Keratinocyte (primary cell): ENCODE measurements at regions not wholly inside any gene's neighbourhood (a gene's known extent, or its start where the extent isn't known, plus 50 kb on each side); places are given as distances from the start of the nearest gene placed in this dataset.

Experiments
- DNase-seq: peaks from one replicate; pipeline ENCODE4 v3.0.0-alpha.2; 2011; ENCODE audit warnings: low read depth, missing footprints, low spot score
- FAIRE-seq: peaks from 2 replicates; lab custom pipeline; 2011; peaks lifted over from hg19 to GRCh38; lab: Jason Lieb, UNC
- H2AFZ ChIP-seq: 2 replicates; pipeline ENCODE4 v1.6.0; 2012; ENCODE audit warnings: low read length, control low read depth, inconsistent platforms; ENCODE audit not compliant: control insufficient read depth
- H3K27ac ChIP-seq: 2 replicates; pipeline ENCODE4 v1.5.1; 2011; ENCODE audit warnings: low read length; ENCODE audit not compliant: control insufficient read depth, insufficient read depth
- H3K27me3 ChIP-seq: 3 replicates; pipeline ENCODE4 v1.6.0; 2011; ENCODE audit warnings: low read length; ENCODE audit not compliant: control insufficient read depth, insufficient read depth; ENCODE audit errors: extremely low read depth
- H3K36me3 ChIP-seq, 2 experiments: 2 replicates in 1 of 2; 3 replicates in 1 of 2; pipeline ENCODE4 v1.5.1; 2011; ENCODE audit warnings: low read length in 2 of 2, mild to moderate bottlenecking in 1 of 2; ENCODE audit not compliant: control insufficient read depth in 2 of 2, insufficient read depth in 2 of 2; ENCODE audit errors: extremely low read depth in 1 of 2
- H3K4me1 ChIP-seq: 3 replicates; pipeline ENCODE4 v1.5.1; 2011; ENCODE audit warnings: low read length; ENCODE audit not compliant: control insufficient read depth, insufficient read depth; ENCODE audit errors: extremely low read depth
- H3K4me2 ChIP-seq: 3 replicates; pipeline ENCODE4 v1.6.0; 2011; ENCODE audit warnings: low read depth, low read length; ENCODE audit not compliant: control insufficient read depth, insufficient read depth; ENCODE audit errors: extremely low read depth
- H3K4me3 ChIP-seq, 3 experiments: fragments of 200-600 bp in 1 of 3; sonication (generic) in 1 of 3; 2 replicates in 2 of 3; 3 replicates in 1 of 3; pipeline ENCODE4 v1.5.1; 2011 to 2016; ENCODE audit warnings: low read length in 3 of 3, mild to moderate bottlenecking in 3 of 3, control low read depth in 2 of 3, inconsistent platforms in 1 of 3, low read depth in 1 of 3, mixed read lengths in 1 of 3, mixed run types in 1 of 3, moderate library complexity in 1 of 3; ENCODE audit not compliant: control insufficient read depth in 2 of 3, insufficient read depth in 2 of 3; ENCODE audit errors: extremely low read depth in 1 of 3
- H3K79me2 ChIP-seq: 2 replicates; pipeline ENCODE4 v1.6.0; 2012; ENCODE audit warnings: low read length; ENCODE audit not compliant: control insufficient read depth, insufficient read depth
- H3K9ac ChIP-seq: 3 replicates; pipeline ENCODE4 v1.6.0; 2011; ENCODE audit warnings: low read length; ENCODE audit not compliant: control insufficient read depth, insufficient read depth; ENCODE audit errors: extremely low read depth
- H3K9me1 ChIP-seq: 3 replicates; pipeline ENCODE4 v1.6.0; 2011; ENCODE audit warnings: low read length; ENCODE audit not compliant: control insufficient read depth, insufficient read depth; ENCODE audit errors: extremely low read depth
- H3K9me3 ChIP-seq: 2 replicates; pipeline ENCODE4 v1.5.1; 2012; ENCODE audit warnings: low read depth, low read length; ENCODE audit not compliant: control insufficient read depth
- H4K20me1 ChIP-seq: 3 replicates; pipeline ENCODE4 v1.6.0; 2011; ENCODE audit warnings: low read length; ENCODE audit not compliant: control insufficient read depth, insufficient read depth; ENCODE audit errors: extremely low read depth
- EZH2 ChIP-seq: IDR thresholded peaks from one replicate; pipeline ENCODE4 v1.6.1; 2012; ENCODE audit warnings: inconsistent platforms, mild to moderate bottlenecking, low read length, moderate library complexity
- dilution Hi-C: fragments of 300-500 bp; cut with MboI; formaldehyde crosslinking; loops from one replicate; pipeline ENCODE4 v1.7.0; 2020; ENCODE audit warnings: low sequenced_read_pairs; ENCODE audit not compliant: extremely low pct_ligation_motif_present
- TF ChIP-seq, protein P1 (sequence below), 3 experiments: IDR thresholded peaks in 1 of 3; conservative IDR thresholded peaks in 1 of 3; optimal IDR thresholded peaks in 1 of 3; 2 replicates in 2 of 3; 3 replicates in 1 of 3; pipeline versions ENCODE3 to v1.5.1; 2011; ENCODE audit warnings: low read length in 3 of 3, mild to moderate bottlenecking in 3 of 3, moderate library complexity in 2 of 3, control low read depth in 1 of 3, inconsistent platforms in 1 of 3; ENCODE audit not compliant: insufficient read depth in 2 of 3; ENCODE audit errors: extremely low read depth in 1 of 3

DNA sequence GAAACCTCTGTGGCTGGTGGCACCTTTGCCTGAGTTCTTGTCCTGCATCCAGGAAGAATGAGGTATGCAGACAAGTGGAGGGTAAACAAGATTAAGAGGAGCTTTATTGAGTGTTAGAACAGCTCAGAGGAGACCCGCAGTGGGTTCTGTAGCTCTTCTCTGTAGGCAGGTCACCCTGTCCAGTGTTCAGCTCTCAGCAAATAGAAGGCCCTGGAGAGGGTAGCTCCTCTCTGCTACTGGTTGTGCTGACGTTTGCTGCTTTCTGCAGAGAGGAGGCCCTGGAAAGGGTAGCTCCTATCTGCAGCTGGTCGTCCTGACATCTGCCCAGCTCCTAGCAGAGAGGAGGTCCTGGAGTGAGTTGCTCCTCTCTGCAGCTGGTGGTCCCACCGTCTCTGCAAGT, 96.8 kb upstream of the CCDC112 start:
- no peak for DNase-seq
- dilution Hi-C loops, result no loop called here
- Histone ChIP-seq H3K27me3 (no peaks in the 10 kb centered on the region), H3K27ac (no peak overlapping the region), H3K4me3 (no peak overlapping the region), H3K36me3 (no peaks in the 10 kb centered on the region), H3K4me2 (no peak overlapping the region), H2AFZ (no peak overlapping the region), H4K20me1 (no peaks in the 10 kb centered on the region), H3K9ac (no peak overlapping the region), H3K9me1 (no peaks in the 10 kb centered on the region), H3K9me3 (no peaks in the 10 kb centered on the region), H3K79me2 (no peaks in the 10 kb centered on the region), H3K4me1 (no peaks in the 10 kb centered on the region)
- TF ChIP-seq, protein P1, sequence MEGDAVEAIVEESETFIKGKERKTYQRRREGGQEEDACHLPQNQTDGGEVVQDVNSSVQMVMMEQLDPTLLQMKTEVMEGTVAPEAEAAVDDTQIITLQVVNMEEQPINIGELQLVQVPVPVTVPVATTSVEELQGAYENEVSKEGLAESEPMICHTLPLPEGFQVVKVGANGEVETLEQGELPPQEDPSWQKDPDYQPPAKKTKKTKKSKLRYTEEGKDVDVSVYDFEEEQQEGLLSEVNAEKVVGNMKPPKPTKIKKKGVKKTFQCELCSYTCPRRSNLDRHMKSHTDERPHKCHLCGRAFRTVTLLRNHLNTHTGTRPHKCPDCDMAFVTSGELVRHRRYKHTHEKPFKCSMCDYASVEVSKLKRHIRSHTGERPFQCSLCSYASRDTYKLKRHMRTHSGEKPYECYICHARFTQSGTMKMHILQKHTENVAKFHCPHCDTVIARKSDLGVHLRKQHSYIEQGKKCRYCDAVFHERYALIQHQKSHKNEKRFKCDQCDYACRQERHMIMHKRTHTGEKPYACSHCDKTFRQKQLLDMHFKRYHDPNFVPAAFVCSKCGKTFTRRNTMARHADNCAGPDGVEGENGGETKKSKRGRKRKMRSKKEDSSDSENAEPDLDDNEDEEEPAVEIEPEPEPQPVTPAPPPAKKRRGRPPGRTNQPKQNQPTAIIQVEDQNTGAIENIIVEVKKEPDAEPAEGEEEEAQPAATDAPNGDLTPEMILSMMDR (optimal IDR thresholded peaks at IDR 0.05 in 1 of 3, IDR thresholded peaks at IDR 0.05 in 1 of 3, conservative IDR thresholded peaks at IDR 0.05 in 1 of 3; ENCODE audit: extremely low read depth in 1 of 3, insufficient read depth in 2 of 3, low read length in 3 of 3), result no peak
- no peak for TF ChIP-seq EZH2
- no peak for FAIRE-seq

DNA sequence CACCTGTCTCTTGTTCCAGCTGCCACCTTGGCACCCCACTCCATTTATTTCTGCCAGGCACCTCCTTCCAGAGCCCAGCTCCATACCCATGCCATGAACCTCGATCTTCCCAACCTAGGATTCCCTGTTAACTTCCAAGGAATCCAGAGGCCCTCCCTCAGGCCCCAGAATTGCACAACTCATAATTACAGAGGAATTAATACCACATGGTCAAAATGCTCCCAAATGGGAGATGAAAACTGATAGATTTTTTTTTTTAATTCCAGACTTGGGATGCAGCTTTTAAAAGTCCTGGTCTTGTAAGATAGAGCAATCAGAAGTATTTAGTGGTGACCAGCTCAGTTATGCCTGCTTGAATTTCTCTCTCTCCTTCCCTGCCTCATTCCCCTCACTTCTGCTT, 96.2 kb upstream of the CCDC112 start:
- no peak overlapping the region for H3K4me2 ChIP-seq
- H3K9me1 ChIP-seq, result no peaks in the 10 kb centered on the region
- H3K9me3 ChIP-seq, result no peaks in the 10 kb centered on the region
- no peaks in the 10 kb centered on the region for H4K20me1 ChIP-seq
- no peaks in the 10 kb centered on the region for H3K79me2 ChIP-seq
- no peaks in the 10 kb centered on the region for H3K4me1 ChIP-seq
- no peaks in the 10 kb centered on the region for H3K36me3 ChIP-seq
- H2AFZ ChIP-seq, result no peak overlapping the region
- no peak overlapping the region for H3K27ac ChIP-seq
- dilution Hi-C loops, result no loop called here
- no peak overlapping the region for H3K4me3 ChIP-seq
- DNase-seq (no peak), FAIRE-seq (no peak)
- no peaks in the 10 kb centered on the region for H3K27me3 ChIP-seq
- TF ChIP-seq EZH2, result no peak
- TF ChIP-seq, protein P1 (optimal IDR thresholded peaks at IDR 0.05 in 1 of 3, IDR thresholded peaks at IDR 0.05 in 1 of 3, conservative IDR thresholded peaks at IDR 0.05 in 1 of 3; ENCODE audit: extremely low read depth in 1 of 3, insufficient read depth in 2 of 3, low read length in 3 of 3), result no peak
- no peak overlapping the region for H3K9ac ChIP-seq
